Fibroblast of skin of right biceps (primary cell): ENCODE measurements at regions not wholly inside any gene's neighbourhood (a gene's known extent, or its start where the extent isn't known, plus 50 kb on each side); places are given as distances from the start of the nearest gene placed in this dataset.
A peak's percentile ranks its signal among the peaks of the same experiment; 100 is the strongest.

Source experiments
- DNase-seq: peaks from one replicate; pipeline ENCODE4 v3.0.0-alpha.2; 2013

- no peak for DNase-seq
Observed at GRCh38 chr16:82567175-82567574, 59.6 kb upstream of the CDH13 start.

- DNase-seq: no peak
Observed at GRCh38 chr16:82563401-82563800, 63.4 kb upstream of the CDH13 start.

- no peak for DNase-seq
Observed at GRCh38 chr16:82562183-82562683, 64.5 kb upstream of the CDH13 start.

GRCh38 chr16:82560805-82561325 is 65.9 kb upstream of the CDH13 start:
- DNase-seq: no peak

- no peak for DNase-seq
Observed at GRCh38 chr16:82544378-82545160, 82.2 kb upstream of the CDH13 start.

- no peak for DNase-seq
Observed at GRCh38 chr16:82542714-82543113, 84.1 kb upstream of the CDH13 start.

- no peak for DNase-seq
Observed at GRCh38 chr16:82541103-82541502, 85.7 kb upstream of the CDH13 start.

GRCh38 chr16:82535764-82536163 is 91.0 kb upstream of the CDH13 start:
- DNase-seq: no peak

- DNase-seq: no peak
Observed at GRCh38 chr16:82535262-82535661, 91.5 kb upstream of the CDH13 start.

GRCh38 chr16:82533189-82533588 is 93.6 kb upstream of the CDH13 start:
- DNase-seq: no peak

- no peak for DNase-seq
Observed at GRCh38 chr16:82530883-82531282, 95.9 kb upstream of the CDH13 start.

- DNase-seq: no peak
Observed at GRCh38 chr16:82527101-82527500, 99.7 kb upstream of the CDH13 start.

GRCh38 chr16:82524976-82525375 is 101.8 kb upstream of the CDH13 start:
- DNase-seq: no peak

GRCh38 chr16:82523815-82524214 is 103.0 kb upstream of the CDH13 start:
- no peak for DNase-seq

GRCh38 chr16:82522026-82522425 is 104.7 kb upstream of the CDH13 start:
- DNase-seq: no peak

GRCh38 chr16:82518811-82519210 is 108.0 kb upstream of the CDH13 start:
- no peak for DNase-seq

- DNase-seq: no peak
Observed at GRCh38 chr16:82514262-82514661, 112.5 kb upstream of the CDH13 start.

- DNase-seq: no peak
Observed at GRCh38 chr16:82510789-82511305, 115.9 kb upstream of the CDH13 start.

GRCh38 chr16:82509691-82510430 is 116.9 kb upstream of the CDH13 start:
- DNase-seq: no peak

- DNase-seq: peak; percentile 3
Observed at GRCh38 chr16:82506692-82507670, 119.8 kb upstream of the CDH13 start.

GRCh38 chr16:82504836-82505235 is 121.9 kb upstream of the CDH13 start:
- no peak for DNase-seq

- no peak for DNase-seq
Observed at GRCh38 chr16:82499302-82499701, 127.5 kb upstream of the CDH13 start.
